GM18858 (cell line): ENCODE measurements at regions not wholly inside any gene's neighbourhood (a gene's known extent, or its start where the extent isn't known, plus 50 kb on each side); places are given as distances from the start of the nearest gene placed in this dataset.
A peak's percentile ranks its signal among the peaks of the same experiment; 100 is the strongest.
"Not testable (repeated sequence)": the region's sequence is repeated elsewhere in the genome, so short reads cannot be mapped to it uniquely, and the experiment has no call there.

Source experiments
- ATAC-seq: cut with Tn5 transposase; IDR thresholded peaks from one replicate; pipeline ENCODE4 v1.9.1; 2021; ENCODE audit not compliant: unreplicated experiment

GRCh38 chr3:88000853-88001252, 58.0 kb downstream of the CGGBP1 start:
- ATAC-seq: no peak

DNA sequence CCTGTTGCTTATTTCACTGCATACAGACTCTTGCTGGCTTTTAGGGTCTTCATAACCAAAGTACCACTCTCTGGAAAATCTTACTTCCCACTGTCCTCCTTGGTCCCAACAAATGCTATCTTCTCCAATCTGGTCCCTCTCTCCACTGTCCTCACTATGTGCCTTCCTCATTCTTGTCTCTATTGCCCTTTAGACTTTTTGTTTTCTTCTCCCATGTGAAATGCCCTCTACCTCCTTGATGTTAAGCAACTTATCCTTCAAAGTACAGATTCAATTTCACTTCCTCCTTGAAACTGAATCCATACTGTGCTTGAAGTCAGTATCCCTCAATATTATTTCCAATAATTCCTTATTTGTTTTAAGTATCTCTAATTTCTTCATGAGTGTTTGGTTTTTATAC, 60.8 kb downstream of the CGGBP1 start:
- ATAC-seq: no peak

GRCh38 chr3:87997298-87997697, 61.5 kb downstream of the CGGBP1 start:
- peak; percentile 87 for ATAC-seq

- peak; percentile 18 for ATAC-seq
Observed at GRCh38 chr3:87996882-87997281, 61.9 kb downstream of the CGGBP1 start.

GRCh38 chr3:87993566-87993965, 65.2 kb downstream of the CGGBP1 start:
- no peak for ATAC-seq

DNA sequence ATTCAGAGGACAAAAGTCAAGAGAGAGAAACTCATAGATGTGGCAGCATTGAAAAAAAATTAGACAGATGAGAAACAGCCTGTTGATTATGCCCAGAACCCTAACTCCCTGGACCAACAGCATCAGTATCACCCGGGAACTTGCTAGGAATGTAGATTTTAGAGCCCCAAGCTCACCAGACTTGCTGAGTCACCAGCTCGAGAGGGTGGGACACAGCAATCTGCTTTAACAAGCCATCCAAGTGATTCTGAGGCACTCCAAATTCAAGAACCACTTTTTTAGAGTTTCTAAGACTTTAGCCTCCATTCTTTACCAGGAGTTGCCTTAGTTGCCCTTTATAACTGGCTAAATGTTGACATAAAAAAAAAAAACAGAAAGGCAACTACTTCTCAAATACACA, 70.9 kb downstream of the CGGBP1 start:
- ATAC-seq: no peak

DNA sequence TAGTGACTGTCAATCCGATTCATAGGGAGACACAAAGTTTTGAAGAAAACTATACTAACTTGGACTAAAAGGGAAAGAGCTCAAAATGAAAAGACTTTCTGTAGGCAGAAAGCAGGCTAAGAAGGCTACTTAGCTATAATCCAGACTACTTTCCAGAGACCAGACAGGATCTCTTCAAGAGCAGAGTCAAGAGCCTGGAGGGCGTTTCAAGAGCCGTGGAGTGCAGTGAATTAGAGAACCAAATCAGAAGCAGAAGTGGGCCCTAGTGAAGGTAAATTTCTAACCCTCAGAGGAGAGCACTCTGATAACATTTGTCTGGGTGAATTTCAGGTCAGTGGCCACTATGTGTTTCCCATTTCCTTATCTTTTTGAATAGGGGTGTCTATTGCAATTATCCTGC, 76.4 kb downstream of the CGGBP1 start:
- no peak for ATAC-seq

GRCh38 chr3:87979527-87979926, 79.3 kb downstream of the CGGBP1 start:
- ATAC-seq: no peak

DNA sequence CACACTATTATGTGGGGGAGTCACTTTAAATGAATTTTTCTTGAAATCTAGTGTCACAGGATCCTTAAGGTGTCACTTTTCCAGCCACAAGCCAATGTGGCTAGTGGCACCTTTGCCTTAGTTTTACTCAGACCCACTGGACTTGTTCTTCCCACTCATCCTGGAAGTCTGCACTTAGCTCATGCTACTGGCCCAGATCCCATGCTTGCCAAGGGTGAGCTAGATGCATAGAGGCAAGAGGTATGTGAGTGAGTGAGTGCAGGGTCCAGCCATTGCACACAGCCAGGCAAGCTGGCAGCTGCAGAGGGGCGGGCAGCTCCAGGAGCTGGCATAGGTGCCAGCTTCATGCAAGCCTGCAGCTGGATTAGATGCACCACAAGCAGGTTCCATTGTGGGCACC, 81.0 kb downstream of the CGGBP1 start:
- no peak for ATAC-seq

GRCh38 chr3:87975716-87976115, 83.1 kb downstream of the CGGBP1 start:
- no peak for ATAC-seq

DNA sequence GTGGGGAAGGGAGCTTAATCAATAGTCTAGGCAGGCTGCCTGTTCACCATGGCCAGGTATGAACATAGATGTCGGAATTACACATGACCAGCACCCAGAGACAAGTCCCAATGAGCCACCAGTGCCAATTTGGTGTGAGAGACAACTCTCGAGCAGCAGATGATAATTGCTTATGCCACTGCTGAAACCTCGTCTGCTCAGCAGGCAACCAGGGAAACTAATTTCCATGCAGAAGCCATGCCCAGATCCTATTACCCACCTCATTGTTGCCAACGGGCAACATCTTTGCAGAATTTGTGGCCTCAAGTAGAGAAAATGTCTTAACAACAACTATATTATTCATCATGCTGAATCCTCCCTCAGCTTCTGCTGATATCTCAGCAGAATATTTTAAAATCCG, 84.9 kb downstream of the CGGBP1 start:
- ATAC-seq: no peak

GRCh38 chr3:87969620-87970019, 89.2 kb downstream of the CGGBP1 start:
- ATAC-seq: no peak

DNA sequence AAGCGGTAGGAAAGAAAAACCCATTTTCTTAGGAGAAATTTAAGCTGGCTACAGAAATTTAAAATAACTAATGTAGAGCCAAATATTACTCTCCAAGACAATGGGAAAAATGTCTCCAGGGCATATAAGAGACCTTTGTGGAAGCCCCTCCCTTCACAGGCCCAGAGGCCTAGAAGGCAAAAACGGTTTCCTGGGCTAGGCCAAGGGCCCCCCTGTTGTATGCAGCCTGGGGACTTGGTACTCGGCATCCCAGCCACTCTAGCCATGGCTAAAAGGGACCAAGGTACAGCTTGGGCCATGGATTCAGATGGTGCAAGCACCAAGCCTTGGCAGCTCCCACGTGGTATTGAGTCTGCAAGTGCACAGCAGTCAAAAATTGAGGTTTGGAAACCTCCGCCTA, 90.1 kb downstream of the CGGBP1 start:
- no peak for ATAC-seq

DNA sequence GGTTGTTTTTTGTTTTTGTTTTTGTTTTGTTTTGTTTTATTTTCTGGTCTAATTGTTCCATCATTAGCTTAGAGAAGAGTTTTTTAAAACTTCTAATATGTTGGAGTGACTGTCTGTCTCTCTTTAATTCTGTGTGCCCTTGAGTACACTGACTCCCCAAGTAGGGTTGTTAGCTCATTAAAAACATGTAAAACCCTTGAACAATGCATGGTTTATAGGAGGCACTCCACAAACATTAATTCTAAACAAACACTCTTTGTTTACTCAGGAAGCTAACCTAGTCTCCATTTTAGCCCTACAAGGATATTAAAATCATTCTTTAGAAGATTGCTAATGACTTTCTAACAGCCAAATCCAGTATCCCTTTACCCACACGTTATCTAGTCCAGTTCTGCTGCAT, 100.5 kb downstream of the CGGBP1 start:
- ATAC-seq: no peak

- no peak for ATAC-seq
Observed at GRCh38 chr3:87957575-87957974, 101.2 kb downstream of the CGGBP1 start.

GRCh38 chr3:87949879-87950208, 109.0 kb downstream of the CGGBP1 start:
- no peak for ATAC-seq

DNA sequence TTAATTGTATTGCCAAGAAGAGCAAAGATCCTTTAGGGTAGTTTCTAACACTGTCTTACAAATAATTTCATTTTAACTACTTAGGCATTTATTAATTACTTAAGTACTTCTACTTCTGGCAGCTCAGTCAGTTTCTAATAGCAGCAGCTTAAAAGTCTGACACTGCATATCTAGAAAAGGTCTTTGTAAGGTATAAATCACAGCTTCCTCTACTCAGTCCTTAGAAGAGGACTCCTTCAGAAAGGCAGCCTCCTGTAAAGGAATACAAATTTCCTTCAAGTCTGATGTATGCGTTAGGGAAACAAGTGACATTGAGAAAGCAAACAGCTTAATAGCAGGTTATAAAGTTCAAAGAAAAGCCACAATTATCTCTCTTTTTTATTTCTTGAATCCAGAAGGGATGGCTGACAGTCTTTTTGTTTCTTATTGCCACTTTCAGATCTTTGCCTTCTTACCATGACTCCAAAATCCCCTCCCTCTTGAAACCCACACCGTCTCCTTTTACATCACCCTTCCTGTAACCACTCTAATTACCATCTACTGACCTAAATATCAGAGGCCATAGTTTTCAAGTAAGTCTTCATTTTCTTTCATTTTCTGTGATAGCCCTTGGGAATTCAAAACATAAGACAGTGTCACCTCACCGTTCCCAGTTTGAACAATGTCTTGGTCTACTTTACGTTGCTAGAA, 109.5 kb downstream of the CGGBP1 start:
- peak; percentile 90 for ATAC-seq

DNA sequence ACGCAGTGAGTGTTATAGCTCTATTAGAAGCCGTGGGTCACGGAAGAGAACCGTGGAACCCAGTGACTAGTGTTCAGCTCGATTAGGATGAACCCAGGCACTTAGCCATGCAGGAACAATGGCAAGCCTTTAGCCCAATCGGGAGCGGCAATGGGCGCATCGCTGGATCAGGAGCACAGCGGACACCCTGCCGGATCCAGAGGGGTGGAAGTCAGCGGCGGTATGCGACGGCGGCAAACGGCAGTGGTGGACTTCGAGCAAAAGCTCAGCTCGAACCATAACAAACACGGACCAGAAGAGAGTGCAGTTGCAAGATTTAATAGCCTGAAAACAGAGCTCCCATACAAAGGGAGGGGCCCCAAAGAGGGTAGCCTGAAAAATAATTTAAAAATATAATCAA, 112.8 kb downstream of the CGGBP1 start:
- ATAC-seq: not testable (repeated sequence)

DNA sequence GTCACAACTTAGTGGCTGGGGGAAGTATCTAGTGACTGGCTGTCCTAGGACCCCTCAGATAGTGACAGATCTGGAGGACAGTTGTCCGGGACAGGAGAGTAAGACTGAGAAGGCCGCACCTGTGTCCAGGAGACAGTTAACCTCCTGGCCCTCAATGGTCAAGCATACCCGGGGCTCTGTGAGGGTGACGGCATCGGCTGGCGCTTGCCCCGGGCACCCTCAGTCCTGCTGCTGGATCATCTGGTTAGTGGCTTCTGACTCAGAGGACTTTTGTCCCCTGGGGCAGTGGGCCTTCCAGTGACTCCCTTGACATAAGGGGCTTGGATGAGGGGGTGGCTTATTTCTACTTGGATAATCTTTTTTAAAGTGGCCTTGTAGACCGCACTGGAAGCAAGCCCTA, 116.5 kb downstream of the CGGBP1 start:
- ATAC-seq: not testable (repeated sequence)

- ATAC-seq: no peak
Observed at GRCh38 chr3:87924485-87924884, 134.3 kb downstream of the CGGBP1 start.

- ATAC-seq: no peak
Observed at GRCh38 chr3:87920549-87920948, 138.3 kb downstream of the CGGBP1 start.

GRCh38 chr3:87901141-87901540, 157.7 kb downstream of the CGGBP1 start:
- ATAC-seq: no peak

- no peak for ATAC-seq
Observed at GRCh38 chr3:87900061-87900460, 158.7 kb downstream of the CGGBP1 start.

- ATAC-seq: no peak
Observed at GRCh38 chr3:87898971-87899370, 159.8 kb downstream of the CGGBP1 start.
